IMR-90 (cell line): ENCODE measurements at regions not wholly inside any gene's neighbourhood (a gene's known extent, or its start where the extent isn't known, plus 50 kb on each side); places are given as distances from the start of the nearest gene placed in this dataset.

Experiments
- ATAC-seq: fragments of 200-7000 bp; cut with Tn5 transposase; 2 replicates; pipeline ENCODE4 v1.9.1; 2020; ENCODE audit warnings: low read depth, mild to moderate bottlenecking, moderate library complexity
- BruUV-seq: library from RNA; stranded (reverse); fragments of 400-500 nt; replicated peaks from 2 replicates; lab custom pipeline; 2021; lab: Mats Ljungman, UMichigan
- CTCF ChIA-PET: fragments of 300-600 bp; formaldehyde crosslinking; extraction: SDS; loops from one replicate; lab custom pipeline; 2021; ENCODE audit warnings: antibody characterized with exemption; lab: Yijun Ruan, JAX
- POLR2A ChIA-PET: fragments of 300-600 bp; sonication (Branson Sonifier 250); formaldehyde crosslinking; loops from one replicate; lab custom pipeline; 2022; ENCODE audit warnings: antibody characterized with exemption; ENCODE audit not compliant: unreplicated experiment; lab: Charles Lee
- DNase-seq: peaks from one replicate; pipeline ENCODE4 v3.0.0; 2013
- H2AFZ ChIP-seq: replicated peaks from 2 replicates; pipeline ENCODE3; 2013; ENCODE audit warnings: low read length, mild to moderate bottlenecking; ENCODE audit not compliant: poor library complexity
- H2AK5ac ChIP-seq: 2 replicates; pipeline ENCODE4 v1.6.1; 2013; ENCODE audit warnings: low read depth, low read length, inconsistent platforms
- H2AK9ac ChIP-seq: replicated peaks from 2 replicates; pipeline ENCODE3; 2013; ENCODE audit warnings: mild to moderate bottlenecking, low read depth, low read length, moderate library complexity; ENCODE audit not compliant: poor library complexity
- H2BK120ac ChIP-seq: 2 replicates; pipeline ENCODE4 v1.6.1; 2013; ENCODE audit warnings: low read depth, low read length, inconsistent platforms
- H2BK15ac ChIP-seq: 3 replicates; pipeline ENCODE4 v1.6.1; 2013; ENCODE audit warnings: low read depth, low read length, inconsistent platforms
- H2BK20ac ChIP-seq: 2 replicates; pipeline ENCODE4 v1.6.1; 2013; ENCODE audit warnings: low read depth, mild to moderate bottlenecking, inconsistent platforms, low read length, moderate library complexity
- H2BK5ac ChIP-seq: 2 replicates; pipeline ENCODE4 v1.6.1; 2013; ENCODE audit warnings: mild to moderate bottlenecking, low read depth, low read length, inconsistent platforms; ENCODE audit not compliant: poor library complexity, severe bottlenecking
- H3K14ac ChIP-seq: replicated peaks from 2 replicates; pipeline ENCODE4 v1.6.1; 2013; ENCODE audit warnings: low read depth, low read length, inconsistent platforms
- H3K18ac ChIP-seq: 2 replicates; pipeline ENCODE4 v1.6.1; 2013; ENCODE audit warnings: low read depth, low read length, control low read depth
- H3K23ac ChIP-seq: 2 replicates; pipeline ENCODE4 v1.6.1; 2013; ENCODE audit warnings: low read depth, low read length, inconsistent platforms
- H3K27ac ChIP-seq: 2 replicates; pipeline ENCODE4 v1.5.1; 2013; ENCODE audit warnings: mild to moderate bottlenecking, control low read depth, low read length; ENCODE audit not compliant: insufficient read depth
- H3K27me3 ChIP-seq: 2 replicates; pipeline ENCODE4 v1.6.1; 2013; ENCODE audit warnings: low read length; ENCODE audit not compliant: control insufficient read depth, insufficient read depth
- H3K36me3 ChIP-seq: 2 replicates; pipeline ENCODE4 v1.6.1; 2013; ENCODE audit warnings: low read length, mixed read lengths; ENCODE audit not compliant: control insufficient read depth, insufficient read depth
- H3K4ac ChIP-seq: 2 replicates; pipeline ENCODE4 v1.6.1; 2013; ENCODE audit warnings: low read depth, low read length, inconsistent platforms
- H3K4me1 ChIP-seq: 2 replicates; pipeline ENCODE4 v1.6.1; 2013; ENCODE audit warnings: low read length, mixed read lengths; ENCODE audit not compliant: control insufficient read depth, insufficient read depth
- H3K4me2 ChIP-seq: 2 replicates; pipeline ENCODE4 v1.6.1; 2013; ENCODE audit warnings: low read depth, mild to moderate bottlenecking, control low read depth, low read length, moderate library complexity
- H3K4me3 ChIP-seq: 2 replicates; pipeline ENCODE4 v1.5.1; 2013; ENCODE audit warnings: low read depth, mild to moderate bottlenecking, control low read depth, low read length, moderate library complexity; ENCODE audit not compliant: insufficient read depth
- H3K56ac ChIP-seq: 2 replicates; pipeline ENCODE4 v1.6.1; 2013; ENCODE audit warnings: low read length, inconsistent platforms; ENCODE audit not compliant: insufficient read depth; ENCODE audit errors: extremely low read depth
- H3K79me1 ChIP-seq, 2 experiments: 2 replicates each; pipeline ENCODE4 v1.6.1; 2013; ENCODE audit warnings: low read length in 2 of 2, inconsistent platforms in 1 of 2, low read depth in 1 of 2
- H3K9ac ChIP-seq: 2 replicates; pipeline ENCODE4 v1.6.1; 2013; ENCODE audit warnings: low read depth, low read length, control low read depth
- H3K9me1 ChIP-seq: 2 replicates; pipeline ENCODE4 v1.6.1; 2013; ENCODE audit warnings: low read length, inconsistent platforms; ENCODE audit not compliant: insufficient read depth
- H3K9me3 ChIP-seq: 2 replicates; pipeline ENCODE4 v1.6.1; 2013; ENCODE audit warnings: low read length; ENCODE audit not compliant: control insufficient read depth, insufficient read depth
- H4K20me1 ChIP-seq: 2 replicates; pipeline ENCODE4 v1.6.1; 2013; ENCODE audit warnings: low read length, inconsistent platforms; ENCODE audit not compliant: insufficient read depth
- H4K5ac ChIP-seq: 2 replicates; pipeline ENCODE4 v1.6.1; 2013; ENCODE audit warnings: mild to moderate bottlenecking, low read depth, low read length, control low read depth
- H4K8ac ChIP-seq, 2 experiments: 2 replicates each; pipeline ENCODE4 v1.6.1; 2013; ENCODE audit warnings: low read depth in 2 of 2, low read length in 2 of 2, control low read depth in 1 of 2, inconsistent platforms in 1 of 2
- H4K91ac ChIP-seq: 2 replicates; pipeline ENCODE4 v1.6.1; 2013; ENCODE audit warnings: low read depth, low read length, inconsistent platforms; ENCODE audit not compliant: insufficient read depth
- BHLHE40 ChIP-seq: fragments of 150-350 bp; IDR thresholded peaks from 2 replicates; pipeline ENCODE4 v1.6.1; 2016; ENCODE audit warnings: mild to moderate bottlenecking, low read depth, low read length
- CEBPB ChIP-seq: IDR thresholded peaks from 2 replicates; pipeline ENCODE4 v1.6.1; 2012; ENCODE audit warnings: low read depth, low read length, improper control_type of control experiment
- CHD1 ChIP-seq: IDR thresholded peaks from 2 replicates; pipeline ENCODE4 v1.6.1; 2012; ENCODE audit warnings: low read depth, low read length, improper control_type of control experiment
- FOS ChIP-seq: fragments of 150-350 bp; IDR thresholded peaks from 2 replicates; pipeline ENCODE4 v1.6.1; 2016; ENCODE audit warnings: low read depth, low read length
- MAFK ChIP-seq: IDR thresholded peaks from 2 replicates; pipeline ENCODE4 v1.6.1; 2012; ENCODE audit warnings: low read depth, low read length, improper control_type of control experiment
- MAZ ChIP-seq: IDR thresholded peaks from 2 replicates; pipeline ENCODE4 v1.6.1; 2012; ENCODE audit warnings: low read depth, mild to moderate bottlenecking, low read length, improper control_type of control experiment, moderate library complexity, borderline replicate concordance
- MXI1 ChIP-seq: IDR thresholded peaks from 2 replicates; pipeline ENCODE4 v1.6.1; 2012; ENCODE audit warnings: low read depth, mild to moderate bottlenecking, low read length, moderate library complexity, borderline replicate concordance
- NFE2L2 ChIP-seq: fragments of 150-350 bp; IDR thresholded peaks from 2 replicates; pipeline ENCODE4 v1.6.1; 2016; ENCODE audit warnings: low read depth, mild to moderate bottlenecking, low read length
- POLR2A ChIP-seq: IDR thresholded peaks from 2 replicates; pipeline ENCODE4 v1.6.1; 2012; ENCODE audit warnings: mild to moderate bottlenecking, low read depth, low read length
- RAD21 ChIP-seq: IDR thresholded peaks from 2 replicates; pipeline ENCODE4 v1.6.1; 2012; ENCODE audit warnings: low read length, improper control_type of control experiment
- RCOR1 ChIP-seq: IDR thresholded peaks from 2 replicates; pipeline ENCODE4 v1.6.1; 2012; ENCODE audit warnings: mild to moderate bottlenecking, low read length, improper control_type of control experiment; ENCODE audit not compliant: insufficient replicate concordance
- RFX5 ChIP-seq: IDR thresholded peaks from 2 replicates; pipeline ENCODE4 v1.8.0; 2012; ENCODE audit warnings: low read depth, mild to moderate bottlenecking, low read length, moderate library complexity
- SMC3 ChIP-seq: fragments of 150-350 bp; IDR thresholded peaks from 2 replicates; pipeline ENCODE4 v1.6.1; 2016; ENCODE audit warnings: low read depth, mild to moderate bottlenecking, antibody characterized with exemption, low read length, moderate library complexity
- WGBS, 2 experiments: methylation state at CpG; one replicate each; pipeline versions ENCODE4 v1.1.5 to v1.1.7; 2013; ENCODE audit warnings: missing lambda C conversion rate in 2 of 2; ENCODE audit not compliant: insufficient read length in 1 of 2; ENCODE audit errors: extremely low coverage in 2 of 2; 5-methylcytosine and 5-hydroxymethylcytosine counted together
- dilution Hi-C: fragments of 300-500 bp; cut with HindIII; formaldehyde crosslinking; loops from one replicate; pipeline ENCODE4 v1.14.3; 2018; ENCODE audit warnings: low sequenced_read_pairs; ENCODE audit not compliant: unreplicated experiment
- in situ Hi-C: fragments of 300-500 bp; cut with MboI; formaldehyde crosslinking; loops from 3 replicates; pipeline ENCODE4 v1.14.3; 2019; ENCODE audit warnings: low sequenced_read_pairs, inconsistent platforms, mixed read lengths
- intact Hi-C: fragments of 100-400 bp; cut with micrococcal nuclease; formaldehyde crosslinking; loops from 2 replicates; pipeline ENCODE4 v1.10.0; 2022
- TF ChIP-seq, protein P1 (sequence below): conservative IDR thresholded peaks from 2 replicates; pipeline ENCODE4 v1.5.1; 2012; ENCODE audit warnings: mild to moderate bottlenecking, low read depth, low read length, improper control_type of control experiment
- TF ChIP-seq, protein P2 (sequence below): fragments of 150-350 bp; IDR thresholded peaks from 2 replicates; pipeline ENCODE4 v1.6.1; 2017; ENCODE audit warnings: mild to moderate bottlenecking, antibody characterized with exemption, low read length, low read depth
- TF ChIP-seq, protein P3 (sequence below): fragments of 150-350 bp; IDR thresholded peaks from 2 replicates; pipeline ENCODE4 v1.6.1; 2016; ENCODE audit warnings: low read depth, mild to moderate bottlenecking, low read length, moderate library complexity, borderline replicate concordance

DNA sequence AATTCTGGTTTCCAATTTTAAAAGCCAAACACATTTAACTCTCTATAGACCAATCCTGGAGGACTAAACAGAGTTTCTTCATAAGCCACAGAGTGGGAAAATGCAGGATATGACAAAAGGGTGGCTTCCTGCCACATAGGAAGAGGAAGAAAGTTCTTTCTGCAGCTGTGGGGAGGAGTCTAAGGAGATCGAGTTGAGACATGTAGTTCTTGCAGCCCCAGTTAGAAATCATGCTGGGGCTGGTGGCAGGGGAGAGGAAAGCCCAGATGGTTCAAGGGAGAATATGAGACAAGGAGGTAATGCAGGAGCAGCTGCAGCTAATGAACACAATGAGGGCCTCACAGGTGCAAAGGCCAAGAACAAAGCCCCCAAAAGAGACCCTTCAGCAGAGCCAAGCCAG is 85.0 kb upstream of the ARID2 start:
- TF ChIP-seq FOS: no peak
- no peak for TF ChIP-seq RAD21
- TF ChIP-seq MAZ: no peak
- no peak for TF ChIP-seq POLR2A
- no peak for TF ChIP-seq SMC3
- TF ChIP-seq RFX5: no peak
- TF ChIP-seq, protein P1, sequence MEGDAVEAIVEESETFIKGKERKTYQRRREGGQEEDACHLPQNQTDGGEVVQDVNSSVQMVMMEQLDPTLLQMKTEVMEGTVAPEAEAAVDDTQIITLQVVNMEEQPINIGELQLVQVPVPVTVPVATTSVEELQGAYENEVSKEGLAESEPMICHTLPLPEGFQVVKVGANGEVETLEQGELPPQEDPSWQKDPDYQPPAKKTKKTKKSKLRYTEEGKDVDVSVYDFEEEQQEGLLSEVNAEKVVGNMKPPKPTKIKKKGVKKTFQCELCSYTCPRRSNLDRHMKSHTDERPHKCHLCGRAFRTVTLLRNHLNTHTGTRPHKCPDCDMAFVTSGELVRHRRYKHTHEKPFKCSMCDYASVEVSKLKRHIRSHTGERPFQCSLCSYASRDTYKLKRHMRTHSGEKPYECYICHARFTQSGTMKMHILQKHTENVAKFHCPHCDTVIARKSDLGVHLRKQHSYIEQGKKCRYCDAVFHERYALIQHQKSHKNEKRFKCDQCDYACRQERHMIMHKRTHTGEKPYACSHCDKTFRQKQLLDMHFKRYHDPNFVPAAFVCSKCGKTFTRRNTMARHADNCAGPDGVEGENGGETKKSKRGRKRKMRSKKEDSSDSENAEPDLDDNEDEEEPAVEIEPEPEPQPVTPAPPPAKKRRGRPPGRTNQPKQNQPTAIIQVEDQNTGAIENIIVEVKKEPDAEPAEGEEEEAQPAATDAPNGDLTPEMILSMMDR: no peak
- TF ChIP-seq CEBPB: no peak
- TF ChIP-seq BHLHE40: no peak
- no peak for TF ChIP-seq CHD1
- no peak for TF ChIP-seq MXI1
- TF ChIP-seq, protein P2, sequence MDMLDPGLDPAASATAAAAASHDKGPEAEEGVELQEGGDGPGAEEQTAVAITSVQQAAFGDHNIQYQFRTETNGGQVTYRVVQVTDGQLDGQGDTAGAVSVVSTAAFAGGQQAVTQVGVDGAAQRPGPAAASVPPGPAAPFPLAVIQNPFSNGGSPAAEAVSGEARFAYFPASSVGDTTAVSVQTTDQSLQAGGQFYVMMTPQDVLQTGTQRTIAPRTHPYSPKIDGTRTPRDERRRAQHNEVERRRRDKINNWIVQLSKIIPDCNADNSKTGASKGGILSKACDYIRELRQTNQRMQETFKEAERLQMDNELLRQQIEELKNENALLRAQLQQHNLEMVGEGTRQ: no peak
- TF ChIP-seq, protein P3, sequence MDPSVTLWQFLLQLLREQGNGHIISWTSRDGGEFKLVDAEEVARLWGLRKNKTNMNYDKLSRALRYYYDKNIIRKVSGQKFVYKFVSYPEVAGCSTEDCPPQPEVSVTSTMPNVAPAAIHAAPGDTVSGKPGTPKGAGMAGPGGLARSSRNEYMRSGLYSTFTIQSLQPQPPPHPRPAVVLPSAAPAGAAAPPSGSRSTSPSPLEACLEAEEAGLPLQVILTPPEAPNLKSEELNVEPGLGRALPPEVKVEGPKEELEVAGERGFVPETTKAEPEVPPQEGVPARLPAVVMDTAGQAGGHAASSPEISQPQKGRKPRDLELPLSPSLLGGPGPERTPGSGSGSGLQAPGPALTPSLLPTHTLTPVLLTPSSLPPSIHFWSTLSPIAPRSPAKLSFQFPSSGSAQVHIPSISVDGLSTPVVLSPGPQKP: no peak
- no peak for TF ChIP-seq MAFK
- TF ChIP-seq NFE2L2: no peak
- TF ChIP-seq RCOR1: no peak
- H3K23ac ChIP-seq: no peak overlapping the region
- no peak overlapping the region for H2BK15ac ChIP-seq

More for the DNA sequence above, 85.0 kb upstream of the ARID2 start:
- ChIA-PET POLR2A (no interaction called here), CTCF (interaction anchor here (1.5 kb wide), 1 partner anchor 11 kb away, joined by 3 read pairs; no protein-coding TSS in a partner anchor)
- BruUV-seq: no TSS peak
- H4K91ac ChIP-seq: peak overlapping the region; percentile 29; the same call in 1 of the 2 replicates
- no peak overlapping the region for H3K4me3 ChIP-seq
- H3K18ac ChIP-seq: peak overlapping the region; percentile 33
- no peak overlapping the region for H2AK9ac ChIP-seq
- peak overlapping the region; percentile 5 for H2BK5ac ChIP-seq
- H3K9me3 ChIP-seq: no peaks in the 10 kb centered on the region
- no peaks in the 10 kb centered on the region for H3K4me1 ChIP-seq
- peak overlapping the region; percentile 9; the same call in 1 of the 2 replicates for H2BK20ac ChIP-seq
- peak overlapping the region; percentile 64; the same call in 1 of the 2 replicates for H2BK120ac ChIP-seq
- peak overlapping the region; percentile 43; the same call in 1 of the 2 replicates for H3K14ac ChIP-seq
- H3K9ac ChIP-seq: no peak overlapping the region
- H3K27ac ChIP-seq: no peak overlapping the region
- peak overlapping the region; percentile 16; the same call in 1 of the 2 replicates for H3K4me2 ChIP-seq
- ATAC-seq (peak; percentile 72), DNase-seq (peak; percentile 71)
- H3K56ac ChIP-seq: no peak overlapping the region
- WGBS, 2 experiments: no CpG with 5 or more reads among the region's 1 CpG
- H3K4ac ChIP-seq: peak overlapping the region; percentile 58; the same call in 1 of the 2 replicates
- H2AFZ ChIP-seq: peak overlapping the region; percentile 87
- no peaks in the 10 kb centered on the region for H3K79me1 ChIP-seq
- no peaks in the 10 kb centered on the region for H3K9me1 ChIP-seq
- dilution Hi-C loops: no loop called here
- H3K27me3 ChIP-seq: no peaks in the 10 kb centered on the region
- in situ Hi-C loops: no loop called here
- peak overlapping the region; percentile 79 for H4K5ac ChIP-seq
- H2AK5ac ChIP-seq: no peak overlapping the region
- intact Hi-C loops: no loop called here
- H4K8ac ChIP-seq: peak overlapping the region; percentile 85 to 90; a peak in 3 of 4 replicates
- no peaks in the 10 kb centered on the region for H3K36me3 ChIP-seq
- H4K20me1 ChIP-seq: no peaks in the 10 kb centered on the region
